GM19238 (cell line): ENCODE measurements at regions not wholly inside any gene's neighbourhood (a gene's known extent, or its start where the extent isn't known, plus 50 kb on each side); places are given as distances from the start of the nearest gene placed in this dataset.

ENCODE experiments used
- DNase-seq: peaks from one replicate; pipeline ENCODE4 v3.0.0; 2011; ENCODE audit warnings: low spot score; ENCODE audit not compliant: insufficient read length

DNA sequence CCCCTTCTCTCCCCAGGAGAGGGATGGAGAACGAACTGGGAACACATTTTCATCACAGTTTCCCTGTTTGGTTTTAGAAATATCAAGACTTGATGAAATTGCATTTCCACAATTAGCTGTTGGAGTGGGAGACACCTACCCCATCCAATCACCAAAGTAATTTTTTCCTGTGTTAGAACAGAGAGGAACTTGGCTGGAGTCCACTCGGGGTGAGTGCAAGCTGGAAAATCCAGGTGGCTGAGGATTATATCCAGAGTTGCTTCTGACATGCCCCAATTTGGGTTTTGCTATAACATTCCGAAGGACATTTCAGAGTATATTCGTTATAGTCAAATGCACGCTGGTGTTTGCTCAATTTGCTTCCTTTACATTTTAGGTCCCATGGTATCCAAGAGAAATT, 231.8 kb downstream of the C16orf95 start:
- DNase-seq, result no peak

DNA sequence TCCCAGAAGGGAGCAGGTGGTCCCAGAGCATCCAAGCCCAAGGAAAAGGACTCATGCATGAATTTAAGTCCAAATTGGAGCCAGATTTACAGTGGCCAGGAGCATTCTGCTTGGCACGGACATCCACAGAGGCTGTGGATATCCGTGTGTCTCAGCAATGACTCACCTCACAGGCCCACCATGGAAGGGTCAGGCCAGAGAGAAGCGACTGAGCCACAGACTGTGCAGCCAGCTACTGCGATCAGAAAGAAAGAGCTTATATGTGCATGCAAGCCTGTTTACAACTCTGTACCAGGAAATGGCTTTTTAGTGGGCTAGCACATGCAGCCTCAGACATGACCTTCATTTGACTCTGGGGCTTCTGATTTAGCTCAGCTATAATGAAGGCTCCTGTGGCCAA, 231.0 kb downstream of the C16orf95 start:
- DNase-seq, result no peak

DNA sequence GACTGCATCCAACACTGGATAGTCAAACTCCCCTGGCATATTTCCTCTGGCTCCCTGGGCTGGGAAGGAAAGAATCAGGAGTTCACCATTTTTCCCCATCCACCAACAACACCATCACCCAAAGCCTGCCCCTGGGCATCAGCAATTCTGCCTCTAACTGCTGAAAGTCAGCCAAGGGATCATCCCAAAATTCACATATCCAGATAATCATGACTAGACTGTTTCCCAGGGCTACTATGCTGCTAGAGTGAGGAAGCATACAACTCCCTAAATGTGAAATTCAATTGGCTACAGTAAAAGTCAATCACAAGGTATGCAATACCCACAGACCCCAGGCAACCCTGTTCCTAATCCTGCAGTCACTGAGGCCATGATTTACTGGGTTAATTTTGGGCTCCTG, 230.6 kb downstream of the C16orf95 start:
- no peak for DNase-seq

DNA sequence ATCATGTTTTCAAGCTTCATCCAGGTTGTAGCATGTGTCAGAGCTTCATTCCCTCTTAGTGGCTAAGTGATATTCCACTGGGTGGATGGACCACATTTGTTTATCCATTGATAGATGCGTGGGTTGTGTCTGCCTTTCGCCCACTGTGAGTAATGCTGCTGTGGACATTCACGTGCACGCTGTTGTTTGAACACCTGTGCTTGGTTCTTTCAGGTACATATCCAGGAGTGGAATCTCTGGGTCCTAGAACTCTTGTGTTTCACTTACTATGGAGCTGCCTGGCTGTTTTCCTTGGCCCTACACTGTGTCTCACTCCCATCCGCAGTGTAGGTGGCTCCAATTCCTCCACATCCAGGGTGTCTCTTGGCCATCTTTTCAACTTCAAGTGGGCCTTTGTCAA, 224.2 kb downstream of the C16orf95 start:
- DNase-seq, result no peak

DNA sequence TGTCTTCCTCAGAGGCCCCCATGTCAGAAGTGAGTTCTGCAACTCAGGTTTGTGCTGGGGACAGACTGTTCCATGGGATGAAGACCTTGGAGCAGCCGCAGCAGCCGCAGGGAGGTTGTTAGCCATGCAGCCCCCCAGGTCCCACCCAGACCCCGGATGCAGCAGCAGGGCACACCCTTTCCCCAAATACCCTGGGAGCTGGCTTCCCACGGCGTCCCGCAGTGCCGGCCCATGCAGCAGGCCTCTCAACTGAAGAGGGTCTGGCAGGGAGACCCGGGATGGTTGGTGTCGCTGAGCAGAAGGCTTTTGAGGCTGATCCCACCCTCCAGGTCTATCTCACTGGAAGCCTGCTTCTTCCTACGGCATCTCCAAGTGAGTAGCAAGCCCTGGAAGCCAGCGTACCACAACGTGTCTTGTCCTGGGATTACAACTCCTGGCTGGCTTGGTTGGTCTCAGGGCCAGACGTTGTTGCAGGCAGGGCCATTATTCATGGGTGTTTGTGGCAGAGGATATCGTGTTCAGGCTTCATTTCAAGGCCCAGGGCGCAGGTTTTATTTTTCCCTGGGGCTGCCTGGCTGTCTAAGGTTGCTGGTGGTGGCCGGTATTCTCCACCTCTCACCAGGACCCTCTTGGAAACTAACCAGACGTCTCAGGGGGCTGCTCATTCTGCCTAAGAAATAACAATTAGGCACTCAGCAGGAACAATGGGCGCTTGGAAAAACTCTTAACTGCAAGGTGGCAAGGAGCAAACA, 223.2 kb downstream of the C16orf95 start:
- DNase-seq, result no peak

DNA sequence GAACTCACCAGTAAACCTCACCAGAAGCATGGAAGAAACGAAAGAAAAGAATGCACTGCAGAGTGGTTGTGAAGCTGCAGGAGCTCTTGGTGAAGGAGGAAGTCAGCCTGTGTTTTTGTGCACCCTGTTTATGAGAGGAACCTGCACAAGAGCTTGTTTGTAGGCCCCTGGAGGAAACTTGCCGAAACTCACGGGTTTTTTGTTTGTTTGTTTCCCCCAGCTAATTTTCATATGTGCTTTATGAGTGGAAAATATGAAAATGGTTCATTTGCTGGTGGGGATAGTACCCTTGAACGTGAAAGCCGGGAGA, 222.7 kb downstream of the C16orf95 start:
- no peak for DNase-seq

DNA sequence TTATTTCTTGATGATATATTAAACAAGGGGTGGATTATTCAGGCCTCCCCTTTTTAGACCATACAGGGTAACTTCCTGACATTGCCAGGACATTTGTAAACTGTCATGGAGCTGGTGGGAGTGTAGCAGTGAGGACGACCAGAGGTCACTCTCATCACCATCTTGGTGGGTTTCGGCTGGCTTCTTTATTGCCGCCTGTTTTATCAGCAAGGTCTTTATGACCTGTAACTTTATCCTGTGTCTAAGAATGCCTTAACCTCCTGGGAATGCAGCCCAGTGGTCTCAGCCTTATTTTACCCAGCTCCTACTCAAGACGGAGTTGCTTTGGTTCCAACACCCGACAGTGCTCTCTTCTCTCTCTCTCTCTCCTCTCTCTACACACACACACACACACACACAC, 221.9 kb downstream of the C16orf95 start:
- DNase-seq, result no peak

DNA sequence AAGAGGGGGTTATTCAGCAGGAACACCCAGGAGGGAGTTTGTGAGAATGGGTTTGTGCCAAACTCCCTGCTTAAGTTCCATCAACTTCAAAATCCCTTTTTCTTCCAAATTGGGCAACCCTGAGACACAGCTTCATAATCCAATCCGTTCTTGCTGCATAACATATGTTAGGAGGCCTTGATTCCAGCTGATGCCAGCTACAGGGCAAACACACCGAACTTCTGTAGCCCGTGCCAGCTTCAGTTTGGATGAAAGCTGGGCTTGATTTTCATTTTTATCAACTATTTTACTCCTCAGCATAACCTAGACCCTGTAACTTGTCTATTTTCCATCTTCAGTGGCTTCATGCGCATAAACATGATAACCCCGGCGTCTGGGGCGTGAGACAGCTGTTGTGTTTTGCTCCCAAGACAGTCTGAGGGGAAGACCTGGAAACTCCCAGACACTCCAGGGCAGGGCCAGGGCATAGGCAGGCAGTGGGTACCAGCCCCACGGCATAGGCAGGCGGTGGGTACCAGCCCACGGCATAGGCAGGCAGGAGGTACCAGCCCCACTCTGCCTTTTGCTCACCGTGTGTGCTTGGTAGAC, 220.4 kb downstream of the C16orf95 start:
- no peak for DNase-seq

DNA sequence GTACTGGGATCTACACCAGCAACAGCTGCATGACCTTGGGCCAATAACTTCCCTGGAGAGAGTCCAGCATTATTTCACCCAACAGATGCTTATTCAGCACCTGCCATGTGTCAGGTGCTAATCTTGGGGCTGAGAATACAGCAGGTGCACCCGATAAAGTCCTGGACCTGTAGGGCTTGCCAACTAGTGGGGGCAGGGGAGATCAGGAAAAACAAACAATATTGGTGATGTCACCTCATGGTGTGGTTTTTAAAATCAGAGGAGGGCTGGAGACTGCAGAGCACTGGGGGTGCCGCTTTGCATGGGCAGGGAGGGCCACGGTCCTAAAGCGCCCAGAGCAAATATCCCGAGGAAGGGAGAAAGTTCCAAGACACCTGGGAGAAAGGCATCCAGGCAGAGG, 218.8 kb downstream of the C16orf95 start:
- DNase-seq, result no peak

DNA sequence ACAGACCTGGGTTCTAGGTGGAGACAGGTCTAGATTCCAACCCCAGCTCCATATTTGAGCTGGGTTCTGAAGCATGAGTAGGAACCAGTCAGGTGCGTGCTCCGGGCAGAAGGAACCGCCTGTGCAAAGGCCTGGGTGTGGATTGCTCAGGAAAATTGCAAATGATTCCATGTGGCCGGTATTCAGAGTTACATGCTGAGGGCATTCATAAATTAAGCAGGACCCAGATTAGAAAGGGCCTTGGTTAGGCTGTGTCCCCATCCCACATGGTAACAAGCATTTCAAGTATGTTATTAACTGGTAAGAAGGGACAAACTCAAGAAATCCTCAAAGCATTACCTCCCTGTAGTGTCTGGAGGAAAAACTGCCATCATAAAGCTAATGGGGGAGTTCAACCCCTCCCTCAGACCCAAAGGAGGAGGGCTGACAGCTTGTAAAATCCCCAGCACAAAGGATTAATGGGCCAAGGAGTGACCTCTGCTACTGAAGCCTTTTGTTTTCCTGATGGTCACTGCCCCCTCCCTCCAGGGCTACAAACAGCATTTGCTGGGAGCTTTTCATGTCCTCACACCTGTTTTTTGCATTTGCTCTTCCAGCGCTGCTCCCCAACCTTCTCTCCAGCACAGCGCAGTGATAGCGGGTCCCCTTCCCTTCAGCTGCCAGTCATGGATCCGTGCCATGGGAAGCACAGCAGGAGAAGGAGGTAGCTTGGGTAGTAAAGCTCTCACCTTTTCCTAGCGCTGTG, 218.0 kb downstream of the C16orf95 start:
- DNase-seq, result no peak

DNA sequence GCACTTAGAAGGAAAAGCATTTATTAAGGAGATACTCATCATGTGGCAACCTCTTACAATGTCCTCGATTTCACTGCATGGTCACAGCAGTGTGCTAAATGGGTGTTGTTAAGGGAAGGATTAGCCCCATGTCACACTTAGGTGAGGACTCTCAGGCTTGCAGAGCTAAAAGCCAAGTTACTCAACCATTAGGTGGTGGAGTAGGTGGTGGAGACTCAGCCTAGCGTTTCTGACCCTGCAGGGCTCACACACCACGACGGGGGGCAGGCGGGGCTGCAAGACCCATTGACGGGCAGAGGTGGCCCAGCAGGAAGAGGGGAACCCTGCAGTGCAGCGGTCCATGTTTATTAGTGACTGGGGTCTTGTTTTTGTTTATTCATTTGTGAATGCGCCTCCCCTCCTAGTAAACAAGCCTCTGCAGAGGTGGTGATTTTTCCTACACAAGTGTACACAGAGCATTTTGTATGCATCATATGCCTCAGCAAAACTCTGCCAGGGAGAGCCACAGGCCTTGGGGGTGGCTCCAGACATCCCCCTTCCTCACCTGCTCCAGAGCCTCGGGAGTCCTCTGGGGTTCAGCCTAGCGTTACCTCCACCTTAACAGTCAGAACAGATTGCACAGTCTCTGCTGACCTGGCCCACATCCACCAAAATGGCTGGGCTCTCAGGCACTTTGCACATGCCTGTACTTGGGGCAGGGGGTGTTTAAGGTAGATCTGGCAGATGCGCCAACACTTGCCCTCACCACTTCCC, 216.7 kb downstream of the C16orf95 start:
- no peak for DNase-seq

DNA sequence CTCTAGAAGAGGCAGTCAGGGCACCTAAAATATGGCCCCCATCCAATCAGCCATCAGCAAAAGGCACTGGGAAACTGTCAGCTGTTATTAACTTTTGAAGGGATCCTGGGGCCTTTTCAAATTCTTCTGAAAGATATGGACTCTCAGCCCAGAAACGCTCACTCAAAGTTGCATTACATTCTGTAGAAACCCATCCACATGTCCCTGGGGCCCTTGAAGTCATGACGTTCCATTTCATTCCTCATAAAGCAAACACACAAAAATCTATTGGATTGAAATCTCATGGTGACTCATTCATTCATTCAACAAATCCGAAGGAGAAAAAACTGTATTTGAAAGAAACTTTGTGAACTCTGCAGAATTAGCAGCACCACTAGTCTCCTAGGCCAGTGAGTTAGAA, 215.3 kb downstream of the C16orf95 start:
- DNase-seq, result no peak

DNA sequence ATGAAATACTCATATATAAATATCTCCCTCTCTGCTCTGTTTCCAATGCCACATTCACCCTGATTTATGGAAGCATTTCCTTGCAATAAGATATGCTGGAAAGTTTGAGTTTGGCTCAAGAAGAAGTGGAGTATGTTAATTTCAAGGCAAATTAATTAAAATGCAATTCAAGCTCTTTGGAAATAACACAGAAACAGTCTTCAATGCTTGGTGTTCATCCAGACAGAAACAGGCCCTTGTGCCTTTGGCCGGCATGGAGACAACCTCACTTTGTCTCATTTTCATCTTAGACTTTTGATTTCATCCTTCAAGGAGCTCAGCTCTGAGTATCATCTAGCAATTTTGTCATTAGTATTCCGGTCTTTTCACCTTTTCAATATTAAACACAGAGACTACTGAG, 210.0 kb downstream of the C16orf95 start:
- no peak for DNase-seq

DNA sequence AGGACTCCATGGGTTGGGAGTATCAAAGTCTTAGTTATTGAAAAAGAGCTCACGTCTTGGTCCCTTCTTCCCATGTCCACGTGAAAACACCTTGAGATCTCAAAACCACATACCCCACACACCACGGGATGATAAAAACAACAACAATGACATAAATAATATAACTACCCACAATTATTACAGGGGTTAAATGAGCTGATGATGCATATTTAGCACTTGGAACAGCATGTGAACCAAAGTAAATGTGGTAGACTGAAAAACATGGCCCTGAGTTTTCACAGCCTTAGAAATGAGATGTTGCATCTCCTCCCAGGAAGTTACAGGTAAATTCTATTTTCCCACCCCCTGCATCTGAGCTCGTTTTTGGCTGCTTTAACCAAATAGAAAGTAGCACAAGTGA, 208.9 kb downstream of the C16orf95 start:
- DNase-seq, result no peak

DNA sequence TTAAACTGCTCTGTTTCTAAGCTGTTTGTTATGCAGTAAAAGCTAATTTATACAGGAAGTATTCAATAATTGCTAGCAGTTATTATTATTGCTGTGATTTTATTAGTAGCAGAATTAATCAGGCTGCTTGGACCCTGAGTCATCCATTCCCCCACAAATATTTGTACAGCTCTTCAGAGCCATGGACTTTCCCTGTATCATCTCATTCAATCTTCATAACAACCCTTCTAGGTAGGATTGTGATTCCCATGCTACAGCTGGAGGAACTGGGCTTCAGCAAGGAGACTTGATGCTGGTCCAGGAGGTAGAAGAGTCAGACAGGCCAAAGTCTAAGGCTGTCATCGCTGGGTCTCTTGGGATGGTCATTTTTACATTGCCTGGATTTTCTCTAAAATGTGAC, 208.3 kb downstream of the C16orf95 start:
- no peak for DNase-seq

DNA sequence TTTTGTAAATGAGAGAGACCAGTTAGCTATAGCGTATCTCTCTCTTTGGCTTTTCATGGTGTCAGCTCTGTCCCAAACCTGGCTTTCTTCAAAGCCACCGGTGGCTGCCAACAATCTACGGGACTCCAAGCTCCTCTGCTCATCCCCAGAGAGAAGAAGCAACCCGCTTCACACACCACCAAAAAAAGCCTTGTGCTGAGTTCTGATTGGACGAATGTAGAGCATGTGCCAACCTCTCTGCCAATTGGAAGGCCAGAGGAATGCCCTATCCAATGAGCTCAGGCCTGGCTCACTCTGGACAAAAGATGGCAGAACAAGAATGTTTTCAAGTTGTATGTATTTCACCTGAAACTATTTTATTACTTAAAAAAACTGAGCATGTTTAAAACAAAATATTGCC, 202.4 kb downstream of the C16orf95 start:
- no peak for DNase-seq

DNA sequence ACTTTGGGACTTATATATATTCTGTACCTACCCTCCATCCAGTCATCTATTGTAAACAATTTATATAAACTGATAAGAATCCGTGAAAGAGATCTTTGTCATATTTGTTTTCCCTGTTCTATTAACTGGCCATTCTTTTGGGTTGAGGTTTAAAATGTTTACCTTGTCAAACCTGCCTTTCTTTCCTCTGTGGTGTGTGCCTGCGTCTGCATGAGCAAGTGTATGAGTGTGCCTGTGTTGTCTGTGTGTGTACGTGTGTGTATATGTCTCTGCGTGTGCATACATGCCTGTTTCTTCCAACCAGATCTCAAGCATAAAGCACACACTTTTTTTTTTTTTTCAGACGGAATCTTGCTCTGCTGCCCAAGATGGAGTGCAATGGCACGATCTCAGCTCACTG, 201.5 kb downstream of the C16orf95 start:
- DNase-seq, result no peak

DNA sequence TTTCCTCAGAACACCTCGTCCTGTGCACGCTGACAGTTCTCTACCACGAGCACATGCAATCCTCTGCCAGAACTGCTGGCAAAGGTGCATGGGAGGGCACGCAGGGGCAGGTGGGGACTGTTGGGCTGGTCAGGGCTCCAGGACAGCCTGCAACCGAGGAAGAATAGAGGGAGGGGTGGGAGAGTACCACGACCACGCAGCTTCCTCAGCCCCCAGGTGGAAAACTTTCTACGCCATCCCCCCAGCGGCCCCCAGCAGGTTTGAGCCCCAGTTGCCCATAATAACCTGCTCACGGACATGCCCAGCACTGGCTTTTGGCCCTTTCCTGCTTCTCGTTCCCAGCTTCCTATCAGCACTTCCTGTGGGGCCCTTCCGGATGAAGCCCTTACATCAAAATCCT, 199.3 kb downstream of the C16orf95 start:
- DNase-seq, result no peak

DNA sequence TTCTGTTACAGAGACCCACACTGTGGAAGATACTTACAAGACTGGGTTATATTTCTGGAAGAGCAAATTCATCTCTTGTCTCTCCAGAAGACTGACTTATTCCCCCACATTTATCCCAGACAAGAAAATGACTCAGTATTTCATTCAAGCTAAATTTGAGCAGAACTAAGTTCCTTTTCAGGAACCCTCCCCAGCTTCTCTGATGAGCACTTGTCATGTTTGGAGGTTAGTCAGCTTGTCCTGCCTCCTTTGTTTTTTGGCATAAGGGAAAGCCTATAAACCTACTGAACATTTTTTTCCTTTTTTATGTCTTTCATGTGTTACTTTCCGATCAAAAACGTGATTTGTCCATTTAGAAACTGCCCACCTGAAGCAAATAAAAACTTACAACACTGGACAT, 198.0 kb downstream of the C16orf95 start:
- no peak for DNase-seq

DNA sequence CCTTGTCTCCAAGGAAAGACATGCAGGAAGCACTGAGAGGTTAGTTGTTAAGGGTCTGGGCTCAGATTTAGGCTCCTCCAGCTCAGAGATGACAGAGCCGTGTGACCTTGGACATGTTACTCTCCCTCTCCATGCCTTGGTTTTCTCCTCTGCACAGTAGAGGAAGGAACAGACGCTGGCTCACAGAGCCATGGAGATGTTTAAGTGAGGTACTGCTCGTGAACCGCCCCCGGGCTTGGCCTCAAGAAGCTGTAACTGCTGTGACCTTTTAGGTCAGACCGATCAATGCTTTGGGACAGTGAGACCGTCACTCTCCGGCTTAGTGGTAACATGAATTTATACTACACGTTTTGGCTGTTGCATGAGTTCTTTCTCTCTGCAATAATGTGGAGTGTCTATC, 197.4 kb downstream of the C16orf95 start:
- DNase-seq, result no peak

DNA sequence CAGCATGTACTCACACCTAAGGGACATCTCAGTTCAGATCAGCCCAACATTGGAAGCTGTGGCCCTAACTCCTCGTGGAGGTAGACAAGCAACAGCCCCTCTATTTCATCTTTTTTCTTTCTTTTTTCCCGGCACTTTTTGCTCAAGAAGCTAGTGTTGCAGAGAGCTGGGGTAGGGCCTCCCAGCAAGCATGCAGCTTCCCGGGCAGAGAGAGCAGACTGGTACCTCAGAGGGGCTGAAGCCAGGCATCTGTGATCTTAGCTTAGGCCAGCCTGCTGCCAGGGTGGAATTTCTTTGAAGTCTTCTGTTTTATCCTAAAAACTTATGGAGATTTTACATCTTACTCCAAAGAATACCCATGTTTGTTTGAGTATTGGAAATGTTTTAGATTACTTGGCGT, 195.4 kb downstream of the C16orf95 start:
- no peak for DNase-seq

DNA sequence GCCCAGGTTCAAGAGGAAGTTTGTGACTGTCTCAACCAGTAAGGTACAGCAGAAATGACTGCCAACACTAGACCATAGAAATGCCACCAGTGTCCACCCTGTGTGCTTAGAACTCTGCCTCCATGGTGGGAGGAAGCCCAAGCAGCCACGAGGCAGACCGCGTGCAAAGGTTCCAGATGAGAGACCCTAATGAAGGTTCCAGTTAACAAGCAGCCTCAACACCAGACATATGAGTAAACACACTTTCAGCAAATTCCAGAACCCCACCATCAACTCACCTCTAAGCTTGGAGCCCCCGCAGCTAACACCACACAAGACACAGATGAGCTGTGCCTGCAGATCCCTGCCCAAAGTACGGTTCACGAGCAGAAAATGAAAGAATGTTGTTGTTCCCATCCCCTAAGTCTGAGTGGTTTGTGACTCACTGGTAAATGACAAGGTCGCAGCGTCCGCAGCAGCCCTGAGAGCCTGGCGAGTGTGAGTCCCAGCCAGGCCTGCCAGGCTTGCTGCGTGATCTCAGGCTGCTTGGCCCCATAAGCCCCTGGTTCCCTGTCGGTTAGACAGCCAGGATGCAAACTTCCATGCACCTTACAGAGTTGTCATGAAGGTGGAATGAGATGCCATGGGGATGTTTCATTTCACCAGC, 193.7 kb downstream of the C16orf95 start:
- no peak for DNase-seq
